Renal pelvis (tissue), 1 donor: ENCODE measurements at regions not wholly inside any gene's neighbourhood (a gene's known extent, or its start where the extent isn't known, plus 50 kb on each side); places are given as distances from the start of the nearest gene placed in this dataset.
"Not testable (repeated sequence)": the region's sequence is repeated elsewhere in the genome, so short reads cannot be mapped to it uniquely, and the experiment has no call there.

Source experiments
- DNase-seq: peaks from one replicate; pipeline ENCODE4 v3.0.0-alpha.2; 2013

GRCh38 chr19:28736528-28736927 is 476.4 kb downstream of the UQCRFS1 start:
- DNase-seq = no peak

DNA sequence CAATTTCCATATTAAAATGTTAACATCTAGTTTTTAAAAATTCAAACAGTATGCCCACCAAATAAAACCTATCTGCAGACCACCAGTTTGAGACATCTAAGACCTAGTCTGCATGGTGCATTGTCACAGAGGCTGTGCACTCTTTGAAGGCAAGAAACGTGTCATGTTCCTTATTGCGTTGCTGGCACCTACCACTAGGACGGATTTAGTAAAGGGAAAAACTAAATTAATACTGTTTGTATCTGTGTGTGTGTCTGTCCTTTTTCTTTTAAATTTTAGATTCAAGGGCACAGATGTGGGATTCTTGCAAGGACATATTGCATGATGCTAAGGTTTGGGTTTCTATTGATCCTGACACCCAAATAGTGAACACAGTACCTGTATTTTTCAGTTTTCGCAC is 481.4 kb downstream of the UQCRFS1 start:
- DNase-seq = no peak

DNA sequence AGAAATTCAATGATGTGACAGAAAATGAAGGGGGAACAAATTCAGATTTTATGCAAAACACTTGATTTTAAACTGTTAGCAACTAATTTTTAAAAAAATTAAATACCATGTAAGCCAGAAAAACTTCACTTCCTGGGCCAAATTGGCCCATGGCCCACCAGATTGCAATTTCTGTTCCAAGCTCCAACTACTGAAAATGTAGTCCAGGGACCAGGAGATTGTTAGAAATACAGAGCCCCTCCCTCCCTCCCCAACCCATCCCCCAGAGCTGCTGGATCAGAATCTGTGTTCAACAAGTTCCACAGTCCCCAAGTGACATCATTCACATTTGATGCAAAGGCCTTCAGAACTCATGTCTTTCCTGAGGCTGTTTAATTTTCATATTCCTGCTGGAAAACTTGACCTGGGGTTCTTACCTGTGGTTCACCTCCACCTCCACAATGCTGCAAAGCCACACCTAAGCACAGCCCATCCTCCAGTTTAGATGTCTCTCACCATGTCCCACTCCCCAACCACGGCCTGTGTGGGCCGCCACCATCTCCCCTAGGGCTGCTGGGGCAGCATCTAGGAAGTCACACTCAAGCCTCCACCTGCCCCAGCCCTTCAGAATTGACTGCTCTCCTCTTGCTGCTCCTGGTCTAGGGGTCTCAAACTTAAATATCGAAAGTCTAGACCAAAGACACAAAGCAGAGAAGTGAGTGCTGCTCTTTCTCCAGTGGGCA is 482.0 kb downstream of the UQCRFS1 start:
- DNase-seq = no peak

DNA sequence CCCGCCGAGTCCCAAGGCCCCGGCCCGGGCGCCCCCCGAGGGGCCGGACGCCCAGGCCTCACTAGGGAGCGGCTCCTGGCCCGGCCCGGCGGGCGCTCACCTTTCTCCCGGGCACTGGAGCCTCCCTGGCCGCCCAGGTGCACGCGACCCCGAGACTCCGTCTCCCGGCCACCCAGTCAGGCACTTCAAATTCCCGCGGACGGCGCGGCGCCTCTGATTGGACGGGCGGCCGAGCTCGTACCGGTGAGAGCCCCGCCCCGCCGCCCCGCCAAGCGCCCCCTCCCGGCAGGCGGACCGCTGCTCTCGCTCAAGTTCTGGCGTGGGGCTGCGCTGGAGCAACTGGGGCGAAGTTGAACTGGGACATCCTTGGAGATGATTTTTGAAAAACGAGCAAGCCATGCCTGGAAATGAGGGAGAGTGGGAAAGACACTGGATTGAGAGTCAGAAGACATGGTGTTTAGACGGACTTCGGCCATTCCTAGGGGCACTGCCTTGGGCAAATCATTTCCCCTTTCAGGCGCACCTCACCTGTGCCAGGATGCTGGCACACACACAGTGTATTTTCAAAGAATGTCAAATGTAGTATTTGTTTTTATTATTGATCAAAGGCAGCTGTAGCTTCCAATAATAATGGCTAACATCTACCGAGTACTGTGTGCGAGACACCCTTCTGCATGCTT is 485.3 kb downstream of the UQCRFS1 start:
- no peak for DNase-seq

- DNase-seq = no peak
These were observed 486.1 kb downstream of the UQCRFS1 start for GRCh38 chr19:28726533-28727479.

GRCh38 chr19:28718909-28719308 is 494.0 kb downstream of the UQCRFS1 start:
- DNase-seq = no peak

- DNase-seq = no peak
These were observed 497.8 kb downstream of the UQCRFS1 start for GRCh38 chr19:28715157-28715556.

DNA sequence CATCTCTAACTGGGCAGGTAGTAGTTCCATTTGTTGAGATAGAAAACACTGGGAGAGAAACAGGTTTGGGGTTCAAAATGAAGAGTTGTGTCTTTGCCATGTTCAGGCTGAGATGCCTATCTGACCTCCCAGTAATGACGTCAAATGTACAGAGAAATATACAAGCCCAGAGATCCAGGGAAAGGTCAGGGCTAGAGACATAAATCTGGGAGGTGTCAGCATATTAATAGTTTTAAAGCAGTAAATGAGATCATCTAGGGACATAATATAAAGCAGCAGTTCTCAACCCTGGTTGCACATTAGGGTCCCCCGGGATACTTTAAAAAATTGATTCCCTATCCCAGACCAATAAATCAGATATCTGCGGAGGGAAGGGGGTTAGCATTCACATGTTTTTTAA is 501.5 kb downstream of the UQCRFS1 start:
- no peak for DNase-seq

DNA sequence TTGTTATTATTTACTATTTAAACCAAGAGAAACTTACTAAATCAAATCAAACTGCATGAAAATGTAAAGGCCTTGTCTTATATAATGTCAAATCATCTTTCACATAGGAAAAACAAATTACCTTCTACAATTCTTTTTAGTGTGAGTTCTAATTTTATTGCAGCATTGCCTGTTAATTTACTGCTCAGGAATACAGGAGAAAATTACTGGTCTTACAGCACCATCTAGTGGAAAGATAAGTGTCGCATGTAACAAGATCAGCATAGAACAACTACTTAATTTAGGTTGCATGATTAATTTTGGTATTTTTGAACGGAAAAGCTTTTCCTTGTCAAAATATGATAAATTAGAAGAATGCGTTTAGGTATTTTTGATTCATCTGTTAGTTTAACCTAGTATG is 502.7 kb downstream of the UQCRFS1 start:
- DNase-seq = peak; percentile 67

DNA sequence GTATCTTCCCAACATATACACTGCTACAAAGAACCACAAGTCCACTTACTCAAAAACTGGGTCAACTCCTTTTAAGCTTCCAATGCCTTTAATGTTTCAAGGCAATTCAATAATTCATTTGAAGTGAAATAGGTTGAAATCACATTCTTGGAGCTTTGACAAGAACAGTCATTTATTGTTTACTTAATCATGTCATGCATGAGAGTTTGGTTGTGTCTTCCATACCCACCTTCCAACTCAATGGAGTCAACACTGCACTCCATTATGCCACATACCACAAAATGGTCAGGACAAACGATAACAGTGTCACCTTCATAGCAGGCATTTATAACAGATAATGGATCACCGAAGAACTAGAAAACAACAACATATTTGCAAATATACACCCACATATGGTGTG is 506.3 kb downstream of the UQCRFS1 start:
- DNase-seq = no peak

- DNase-seq = no peak
These were observed 507.9 kb downstream of the UQCRFS1 start for GRCh38 chr19:28705008-28705407.

GRCh38 chr19:28703400-28703956 is 509.5 kb downstream of the UQCRFS1 start:
- no peak for DNase-seq

DNA sequence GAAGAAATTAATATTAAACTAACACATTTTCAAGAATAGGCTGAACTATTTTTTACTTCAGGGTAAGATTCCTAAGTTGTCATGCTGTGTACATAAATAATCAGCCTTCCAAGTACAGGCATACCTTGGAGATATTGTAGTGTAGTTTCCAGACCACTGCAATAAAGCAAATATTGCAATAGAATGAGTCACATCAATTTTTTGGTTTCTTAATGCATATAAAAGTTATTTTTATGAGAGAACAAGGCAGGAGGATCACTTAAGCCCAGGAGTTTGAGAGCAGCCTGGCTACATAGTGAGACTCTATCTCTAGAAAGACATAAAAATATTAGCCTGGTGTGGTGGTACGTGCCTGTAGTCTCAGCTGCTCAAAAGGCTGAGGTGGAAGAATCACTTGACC is 511.5 kb downstream of the UQCRFS1 start:
- DNase-seq = no peak

- DNase-seq = no peak
These were observed 512.8 kb downstream of the UQCRFS1 start for GRCh38 chr19:28700176-28700575.

- no peak for DNase-seq
These were observed 515.6 kb downstream of the UQCRFS1 start for GRCh38 chr19:28697308-28697707.

DNA sequence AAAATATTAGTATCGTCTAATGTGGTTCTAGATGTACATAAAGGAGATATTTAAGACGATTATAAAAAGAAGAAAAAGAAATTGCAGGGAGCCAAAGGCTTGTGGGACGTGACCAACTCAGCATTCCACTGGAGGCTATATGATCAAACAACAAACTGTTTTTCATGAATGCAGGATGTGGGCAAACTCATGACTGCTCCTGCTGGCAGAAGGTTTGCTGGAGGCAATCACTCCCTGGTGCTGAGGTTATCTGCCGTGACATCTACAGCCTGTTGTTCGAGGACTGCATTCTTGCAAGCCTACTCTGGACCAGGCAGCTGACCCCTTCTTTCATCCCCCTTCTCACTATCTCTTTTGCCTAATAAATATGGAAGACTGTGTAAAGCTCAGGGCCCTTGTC is 518.1 kb downstream of the UQCRFS1 start:
- no peak for DNase-seq

- no peak for DNase-seq
These were observed 521.3 kb downstream of the UQCRFS1 start for GRCh38 chr19:28691683-28692082.

GRCh38 chr19:28689464-28689863 is 523.5 kb downstream of the UQCRFS1 start:
- DNase-seq = not testable (repeated sequence)

- DNase-seq = no peak
These were observed 525.7 kb downstream of the UQCRFS1 start for GRCh38 chr19:28687296-28687695.

DNA sequence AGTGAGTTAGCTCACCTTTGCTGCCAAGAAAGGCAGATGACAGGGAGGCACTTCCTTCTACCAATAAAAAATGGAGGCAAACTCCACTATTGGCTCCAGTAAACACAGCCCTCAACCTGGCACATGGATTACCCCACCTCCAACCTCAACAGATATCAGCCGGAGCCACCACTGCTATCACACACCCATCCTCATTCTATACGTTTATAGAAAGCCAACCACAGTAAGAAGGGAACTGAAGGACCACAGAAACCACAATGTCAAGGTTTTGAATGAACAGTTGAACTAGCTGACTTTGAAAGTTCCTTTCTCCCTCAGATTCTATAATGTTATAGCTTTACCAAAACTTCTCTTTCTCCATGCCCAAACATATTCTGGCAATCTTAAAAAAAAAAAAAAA is 526.2 kb downstream of the UQCRFS1 start:
- no peak for DNase-seq

DNA sequence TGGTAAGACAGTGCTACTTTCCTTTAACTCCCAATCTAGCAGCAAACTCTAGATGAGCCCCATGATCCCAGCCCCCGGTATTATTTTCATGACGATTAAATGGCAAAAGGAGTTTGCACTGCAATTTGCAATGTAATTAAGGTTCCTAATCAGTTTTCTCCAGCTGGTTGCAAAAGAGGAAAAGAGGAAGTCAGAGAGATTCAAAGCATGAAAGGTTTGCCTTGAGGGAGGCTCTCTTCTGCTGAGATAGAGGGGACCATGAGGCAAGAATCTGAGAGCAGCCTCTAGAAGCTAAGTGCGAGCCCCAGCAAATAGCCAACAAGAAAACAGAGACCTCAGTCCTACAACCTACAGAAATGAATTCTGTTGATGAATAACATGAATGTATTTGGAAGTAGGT is 527.1 kb downstream of the UQCRFS1 start:
- no peak for DNase-seq

DNA sequence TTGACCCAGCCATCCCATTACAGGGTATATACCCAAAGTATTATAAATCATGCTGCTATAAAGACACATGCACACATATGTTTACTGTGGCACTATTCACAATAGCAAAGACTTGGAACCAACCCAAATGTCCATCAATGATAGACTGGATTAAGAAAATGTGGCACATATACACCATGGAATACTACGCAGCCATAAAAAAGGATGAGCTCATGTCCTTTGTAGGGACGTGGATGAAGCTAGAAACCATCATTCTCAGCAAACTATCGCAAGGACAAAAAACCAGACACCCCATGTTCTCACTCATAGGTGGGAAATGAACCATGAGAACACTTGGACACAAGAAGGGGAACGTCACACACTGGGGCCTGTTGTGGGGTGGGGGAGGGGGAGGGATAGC is 527.9 kb downstream of the UQCRFS1 start:
- not testable (repeated sequence) for DNase-seq
